Liver (tissue), 8 donors: ENCODE measurements at regions not wholly inside any gene's neighbourhood (a gene's known extent, or its start where the extent isn't known, plus 50 kb on each side); places are given as distances from the start of the nearest gene placed in this dataset.

Experiments
- DNase-seq: peaks from one replicate; pipeline ENCODE4 v3.0.0-alpha.2; 2017; ENCODE audit warnings: low spot score
- H3K27ac ChIP-seq, 2 donors: one replicate each; pipeline ENCODE4 v1.7.0; 2013; ENCODE audit warnings: inconsistent platforms in 2 of 2, low read length in 2 of 2, control low read depth in 1 of 2, low read depth in 1 of 2, mild to moderate bottlenecking in 1 of 2
- H3K27me3 ChIP-seq, 4 donors: one replicate each; pipeline versions ENCODE4 v1.6.1 to v1.7.0; 2013; ENCODE audit warnings: low read length in 3 of 4, inconsistent platforms in 1 of 4, mild to moderate bottlenecking in 1 of 4, moderate library complexity in 1 of 4; ENCODE audit not compliant: control insufficient read depth in 4 of 4, insufficient read depth in 4 of 4
- H3K36me3 ChIP-seq, 4 donors: one replicate each; pipeline versions ENCODE4 v1.6.1 to v1.7.0; 2013; ENCODE audit warnings: low read length in 3 of 4, mild to moderate bottlenecking in 3 of 4, low read depth in 1 of 4, moderate library complexity in 1 of 4; ENCODE audit not compliant: control insufficient read depth in 4 of 4, insufficient read depth in 3 of 4
- H3K4me1 ChIP-seq, 4 donors: one replicate each; pipeline versions ENCODE4 v1.6.1 to v1.7.0; 2013; ENCODE audit warnings: low read length in 3 of 4, mild to moderate bottlenecking in 3 of 4, moderate library complexity in 1 of 4; ENCODE audit not compliant: control insufficient read depth in 4 of 4, insufficient read depth in 4 of 4
- H3K4me3 ChIP-seq, 3 donors: one replicate each; pipeline versions ENCODE4 v1.6.1 to v1.7.0; 2013; ENCODE audit warnings: low read length in 3 of 3, control low read depth in 1 of 3, low read depth in 1 of 3, mild to moderate bottlenecking in 1 of 3
- H3K9ac ChIP-seq, 2 donors: one replicate each; pipeline ENCODE4 v1.7.0; 2013; ENCODE audit warnings: low read length in 2 of 2, mild to moderate bottlenecking in 2 of 2, moderate library complexity in 2 of 2, control low read depth in 1 of 2, low read depth in 1 of 2
- H3K9me3 ChIP-seq, 4 donors: one replicate each; pipeline versions ENCODE4 v1.6.1 to v1.7.0; 2013; ENCODE audit warnings: low read length in 3 of 4; ENCODE audit not compliant: control insufficient read depth in 4 of 4
- CTCF ChIP-seq: fragments of 150-350 bp; IDR thresholded peaks from 2 replicates; pipeline ENCODE4 v1.5.1; 2017; ENCODE audit warnings: improper control_type of control experiment, low read depth, low read length; ENCODE audit not compliant: missing input control
- EGR1 ChIP-seq, 2 donors: IDR thresholded peaks; 2 replicates each; pipeline ENCODE4 v1.6.1; 2016 to 2018; ENCODE audit warnings: antibody characterized with exemption in 2 of 2, low read depth in 2 of 2
- GABPA ChIP-seq, 2 donors: IDR thresholded peaks in 1 of 2; conservative IDR thresholded peaks in 1 of 2; 2 replicates each; pipeline ENCODE4 v1.6.1; 2016; ENCODE audit warnings: antibody characterized with exemption in 2 of 2, mild to moderate bottlenecking in 1 of 2, moderate library complexity in 1 of 2
- HNF4A ChIP-seq, 2 donors: conservative IDR thresholded peaks; 2 replicates each; pipeline ENCODE4 v1.6.1; 2016; ENCODE audit warnings: antibody characterized with exemption in 2 of 2, mild to moderate bottlenecking in 2 of 2
- HNF4G ChIP-seq: IDR thresholded peaks from 2 replicates; pipeline ENCODE4 v1.6.1; 2016; ENCODE audit warnings: antibody characterized with exemption
- MAX ChIP-seq: IDR thresholded peaks from 2 replicates; pipeline ENCODE4 v1.6.1; 2016; ENCODE audit warnings: antibody characterized with exemption
- NR2F2 ChIP-seq: IDR thresholded peaks from 2 replicates; pipeline ENCODE4 v1.6.1; 2016; ENCODE audit warnings: antibody characterized with exemption
- REST ChIP-seq: IDR thresholded peaks from 2 replicates; pipeline ENCODE4 v1.6.1; 2016; ENCODE audit warnings: antibody characterized with exemption, mild to moderate bottlenecking
- RXRA ChIP-seq, 2 donors: IDR thresholded peaks; 2 replicates each; pipeline ENCODE4 v1.6.1; 2017 to 2018; ENCODE audit warnings: antibody characterized with exemption in 2 of 2, mild to moderate bottlenecking in 1 of 2
- SP1 ChIP-seq: IDR thresholded peaks from 2 replicates; pipeline ENCODE4 v1.6.1; 2018; ENCODE audit warnings: antibody characterized with exemption, mild to moderate bottlenecking
- YY1 ChIP-seq: IDR thresholded peaks from 2 replicates; pipeline ENCODE4 v1.6.1; 2016; ENCODE audit warnings: antibody characterized with exemption, mild to moderate bottlenecking
- ZBTB33 ChIP-seq: IDR thresholded peaks from 2 replicates; pipeline ENCODE4 v1.6.1; 2016; ENCODE audit warnings: antibody characterized with exemption
- WGBS: extraction: QIAGEN DNeasy Blood & Tissue Kit; methylation state at CpG from one replicate; pipeline ENCODE4 v1.1.7; 2013; 5-methylcytosine and 5-hydroxymethylcytosine counted together
- donor health status: healthy.
- donor health status: healthy.
- donor health status: healthy.
- donor health status: healthy.
- donor health status: healthy.

GRCh38 chr4:160235285-160235684 is 1132.4 kb downstream of the RAPGEF2 start:
- H3K27me3 ChIP-seq = no peaks in the 10 kb centered on the region
- TF ChIP-seq HNF4G (no peak), YY1 (no peak), GABPA (IDR thresholded peaks at IDR 0.05 in 1 of 2, conservative IDR thresholded peaks at IDR 0.05 in 1 of 2) (no peak), REST (no peak), SP1 (no peak)
- no peak for DNase-seq
- H3K27ac ChIP-seq = no peak overlapping the region
- H3K4me3 ChIP-seq = no peak overlapping the region
- no peak overlapping the region for H3K9ac ChIP-seq
- no peaks in the 10 kb centered on the region for H3K9me3 ChIP-seq
- no peaks in the 10 kb centered on the region for H3K4me1 ChIP-seq
- H3K36me3 ChIP-seq = no peaks in the 10 kb centered on the region
- WGBS = 49% methylated on average over 2 of the region's 2 CpGs

- Histone ChIP-seq H3K9me3 (no peaks in the 10 kb centered on the region), H3K36me3 (no peaks in the 10 kb centered on the region), H3K27ac (no peak overlapping the region), H3K9ac (no peak overlapping the region), H3K4me1 (no peaks in the 10 kb centered on the region), H3K4me3 (no peak overlapping the region), H3K27me3 (no peaks in the 10 kb centered on the region)
- TF ChIP-seq EGR1 (IDR thresholded peaks at IDR 0.05; ENCODE audit: low read depth in 2 of 2) = no peak
- TF ChIP-seq CTCF = no peak
- TF ChIP-seq NR2F2 = no peak
- TF ChIP-seq HNF4A (conservative IDR thresholded peaks at IDR 0.05) = no peak
- TF ChIP-seq REST = no peak
- TF ChIP-seq HNF4G = no peak
- no peak for TF ChIP-seq ZBTB33
- no peak for TF ChIP-seq MAX
- TF ChIP-seq RXRA (IDR thresholded peaks at IDR 0.05) = no peak
- no peak for DNase-seq
Measured at GRCh38 chr4:160235771-160236170, 1132.9 kb downstream of the RAPGEF2 start.
